Neural cell (in vitro differentiated cells): ENCODE measurements at regions not wholly inside any gene's neighbourhood (a gene's known extent, or its start where the extent isn't known, plus 50 kb on each side); places are given as distances from the start of the nearest gene placed in this dataset.

Source experiments
- H2AFZ ChIP-seq: fragments of 200-600, 300-800 bp; sonication (generic), shearing (Covaris generic); 2 replicates; pipeline ENCODE4 v1.6.0; 2014; ENCODE audit warnings: low read depth, mild to moderate bottlenecking, antibody characterized with exemption, low read length, moderate library complexity
- H3F3A ChIP-seq: fragments of 200-600 bp; shearing (Covaris generic); 2 replicates; pipeline ENCODE4 v1.6.1; 2016; ENCODE audit warnings: mild to moderate bottlenecking, moderate library complexity, mixed read lengths, antibody characterized with exemption, low read length; ENCODE audit not compliant: insufficient read depth, poor library complexity, severe bottlenecking
- H3K27ac ChIP-seq: fragments of 200-600, 300-800 bp; sonication (generic), shearing (Covaris generic); 2 replicates; pipeline ENCODE4 v1.5.1; 2014; ENCODE audit warnings: mild to moderate bottlenecking, low read length, moderate library complexity
- H3K27me3 ChIP-seq: fragments of 300-800, 200-600 bp; sonication (generic), shearing (Covaris generic); 2 replicates; pipeline ENCODE4 v1.6.0; 2014; ENCODE audit warnings: mild to moderate bottlenecking, low read depth, low read length, moderate library complexity; ENCODE audit not compliant: insufficient read depth
- H3K36me3 ChIP-seq: fragments of 300-800, 200-600 bp; sonication (generic), shearing (Covaris generic); 2 replicates; pipeline ENCODE4 v1.5.1; 2014; ENCODE audit warnings: mild to moderate bottlenecking, antibody characterized with exemption, low read length, moderate library complexity; ENCODE audit not compliant: insufficient read depth
- H3K4me2 ChIP-seq: fragments of 300-800, 200-600 bp; sonication (generic), shearing (Covaris generic); 2 replicates; pipeline ENCODE4 v1.6.0; 2014; ENCODE audit warnings: mild to moderate bottlenecking, low read length
- H3K4me3 ChIP-seq: fragments of 300-800, 200-600 bp; sonication (generic), shearing (Covaris generic); 2 replicates; pipeline ENCODE4 v1.5.1; 2014; ENCODE audit warnings: mild to moderate bottlenecking, low read length, moderate library complexity
- H3K79me2 ChIP-seq: fragments of 200-600 bp; shearing (Covaris generic); replicated peaks from 2 replicates; pipeline ENCODE4 v1.6.0; 2014; ENCODE audit warnings: mild to moderate bottlenecking, low read length, moderate library complexity; ENCODE audit not compliant: insufficient read depth
- H3K9ac ChIP-seq: fragments of 300-800, 200-600 bp; sonication (generic), shearing (Covaris generic); 2 replicates; pipeline ENCODE4 v1.6.1; 2016; ENCODE audit warnings: mild to moderate bottlenecking, low read length, mixed read lengths
- H3K9me2 ChIP-seq: fragments of 200-600 bp; shearing (Covaris generic); 2 replicates; pipeline ENCODE4 v1.6.1; 2016; ENCODE audit warnings: mild to moderate bottlenecking, low read length, mixed read lengths; ENCODE audit not compliant: insufficient read depth
- H3K9me3 ChIP-seq: fragments of 200-600, 300-800 bp; sonication (generic), shearing (Covaris generic); 2 replicates; pipeline ENCODE4 v1.6.1; 2016; ENCODE audit warnings: mild to moderate bottlenecking, mixed run types, low read length, moderate library complexity, mixed read lengths
- H4K20me1 ChIP-seq: fragments of 200-600 bp; shearing (Covaris generic); 2 replicates; pipeline ENCODE4 v1.6.1; 2016; ENCODE audit warnings: mild to moderate bottlenecking, mixed run types; ENCODE audit not compliant: insufficient read depth
- CTCF ChIP-seq: fragments of 450-650 bp; IDR thresholded peaks from 2 replicates; pipeline ENCODE4 v1.5.1; 2014; ENCODE audit warnings: antibody characterized with exemption, mild to moderate bottlenecking, moderate library complexity; ENCODE audit not compliant: poor library complexity, severe bottlenecking
- EP300 ChIP-seq: fragments of 450-650 bp; conservative IDR thresholded peaks from 2 replicates; pipeline ENCODE4 v1.6.1; 2014; ENCODE audit warnings: antibody characterized with exemption, mild to moderate bottlenecking, moderate library complexity; ENCODE audit not compliant: poor library complexity, severe bottlenecking
- EZH2 ChIP-seq: fragments of 200-600, 300-800 bp; shearing (Covaris generic), sonication (generic); IDR thresholded peaks from 2 replicates; pipeline ENCODE4 v1.6.1; 2014; ENCODE audit warnings: antibody characterized with exemption, low read length, borderline replicate concordance, mild to moderate bottlenecking; ENCODE audit not compliant: insufficient read depth, poor library complexity, severe bottlenecking
- MXI1 ChIP-seq: fragments of 450-650 bp; conservative IDR thresholded peaks from 2 replicates; pipeline ENCODE4 v1.6.1; 2014; ENCODE audit warnings: antibody characterized with exemption, mild to moderate bottlenecking; ENCODE audit not compliant: poor library complexity, severe bottlenecking
- POLR2AphosphoS5 ChIP-seq: IDR thresholded peaks from 2 replicates; pipeline ENCODE4 v1.6.1; 2012
- RAD21 ChIP-seq: fragments of 450-650 bp; conservative IDR thresholded peaks from 2 replicates; pipeline ENCODE4 v1.6.1; 2014; ENCODE audit warnings: antibody characterized with exemption, mild to moderate bottlenecking, moderate library complexity
- REST ChIP-seq: IDR thresholded peaks from 2 replicates; pipeline ENCODE4 v1.6.1; 2012; ENCODE audit warnings: borderline replicate concordance
- SMC3 ChIP-seq: fragments of 450-650 bp; conservative IDR thresholded peaks from 2 replicates; pipeline ENCODE4 v1.6.1; 2014; ENCODE audit warnings: antibody characterized with exemption, mild to moderate bottlenecking, moderate library complexity; ENCODE audit not compliant: poor library complexity
- TAF1 ChIP-seq: IDR thresholded peaks from 2 replicates; pipeline ENCODE4 v1.6.1; 2012; ENCODE audit warnings: low read depth

- Histone ChIP-seq H3K27ac (no peak overlapping the region), H3K36me3 (no peaks in the 10 kb centered on the region), H3K4me3 (peak overlapping the region; percentile 2), H2AFZ (no peak overlapping the region), H3K9ac (no peak overlapping the region), H3F3A (no peaks in the 10 kb centered on the region), H3K27me3 (no peaks in the 10 kb centered on the region), H3K4me2 (no peak overlapping the region), H3K9me3 (no peaks in the 10 kb centered on the region), H3K9me2 (no peaks in the 10 kb centered on the region), H3K79me2 (no peaks in the 10 kb centered on the region), H4K20me1 (no peaks in the 10 kb centered on the region)
- peak; percentile 32 for TF ChIP-seq EP300
- TF ChIP-seq MXI1 = no peak
- peak; percentile 39 for TF ChIP-seq POLR2AphosphoS5
Measured at GRCh38 chr4:189834616-189835015, 106.1 kb upstream of the FRG1 start.

GRCh38 chr4:189835505-189835904 is 105.2 kb upstream of the FRG1 start:
- Histone ChIP-seq H3K9me2 (no peaks in the 10 kb centered on the region), H3K27ac (no peak overlapping the region), H4K20me1 (no peaks in the 10 kb centered on the region), H3K4me2 (no peak overlapping the region), H3K79me2 (no peaks in the 10 kb centered on the region), H2AFZ (no peak overlapping the region), H3F3A (no peaks in the 10 kb centered on the region), H3K27me3 (no peaks in the 10 kb centered on the region), H3K9ac (no peak overlapping the region), H3K4me3 (no peak overlapping the region), H3K9me3 (no peaks in the 10 kb centered on the region), H3K36me3 (no peaks in the 10 kb centered on the region)
- no peak for TF ChIP-seq RAD21
- no peak for TF ChIP-seq SMC3
- TF ChIP-seq POLR2AphosphoS5 = no peak
- no peak for TF ChIP-seq EP300
- TF ChIP-seq TAF1 = no peak
- TF ChIP-seq EZH2 = no peak
- TF ChIP-seq MXI1 = no peak
- TF ChIP-seq REST = no peak
- TF ChIP-seq CTCF = no peak

- Histone ChIP-seq H3K4me2 (no peak overlapping the region), H3K27me3 (no peaks in the 10 kb centered on the region), H3K9me3 (no peaks in the 10 kb centered on the region), H3K4me3 (no peak overlapping the region), H4K20me1 (no peaks in the 10 kb centered on the region), H3K36me3 (no peaks in the 10 kb centered on the region), H3K79me2 (no peaks in the 10 kb centered on the region), H3K9me2 (no peaks in the 10 kb centered on the region), H3F3A (no peaks in the 10 kb centered on the region), H3K9ac (no peak overlapping the region), H3K27ac (no peak overlapping the region), H2AFZ (no peak overlapping the region)
- TF ChIP-seq POLR2AphosphoS5 (no peak), SMC3 (no peak), EP300 (no peak), TAF1 (no peak), MXI1 (no peak), RAD21 (no peak), EZH2 (no peak), REST (no peak), CTCF (no peak)
Measured at GRCh38 chr4:189837471-189837870, 103.2 kb upstream of the FRG1 start.
